ENCODE measurements at regions not wholly inside any gene's neighbourhood (a gene's known extent, or its start where the extent isn't known, plus 50 kb on each side); places are given as distances from the start of the nearest gene placed in this dataset.

- no peak for DNase-seq (ENCODE audit: low read depth)
- TF ChIP-seq, protein P1, sequence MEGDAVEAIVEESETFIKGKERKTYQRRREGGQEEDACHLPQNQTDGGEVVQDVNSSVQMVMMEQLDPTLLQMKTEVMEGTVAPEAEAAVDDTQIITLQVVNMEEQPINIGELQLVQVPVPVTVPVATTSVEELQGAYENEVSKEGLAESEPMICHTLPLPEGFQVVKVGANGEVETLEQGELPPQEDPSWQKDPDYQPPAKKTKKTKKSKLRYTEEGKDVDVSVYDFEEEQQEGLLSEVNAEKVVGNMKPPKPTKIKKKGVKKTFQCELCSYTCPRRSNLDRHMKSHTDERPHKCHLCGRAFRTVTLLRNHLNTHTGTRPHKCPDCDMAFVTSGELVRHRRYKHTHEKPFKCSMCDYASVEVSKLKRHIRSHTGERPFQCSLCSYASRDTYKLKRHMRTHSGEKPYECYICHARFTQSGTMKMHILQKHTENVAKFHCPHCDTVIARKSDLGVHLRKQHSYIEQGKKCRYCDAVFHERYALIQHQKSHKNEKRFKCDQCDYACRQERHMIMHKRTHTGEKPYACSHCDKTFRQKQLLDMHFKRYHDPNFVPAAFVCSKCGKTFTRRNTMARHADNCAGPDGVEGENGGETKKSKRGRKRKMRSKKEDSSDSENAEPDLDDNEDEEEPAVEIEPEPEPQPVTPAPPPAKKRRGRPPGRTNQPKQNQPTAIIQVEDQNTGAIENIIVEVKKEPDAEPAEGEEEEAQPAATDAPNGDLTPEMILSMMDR (IDR thresholded peaks at IDR 0.05; ENCODE audit: low read length, missing control alignments): no peak
- H3K4me3 ChIP-seq (replicated peaks; ENCODE audit: low read depth, low read length): no peak overlapping the region
Measured at GRCh38 chr12:77761286-77761685, 69.4 kb upstream of the NAV3 start.

GRCh38 chr12:77760271-77761025 is 70.2 kb upstream of the NAV3 start:
- TF ChIP-seq, protein P1 (IDR thresholded peaks at IDR 0.05; ENCODE audit: low read length, missing control alignments): no peak
- no peak for DNase-seq (ENCODE audit: low read depth)
- no peak overlapping the region for H3K4me3 ChIP-seq (replicated peaks; ENCODE audit: low read depth, low read length)

DNA sequence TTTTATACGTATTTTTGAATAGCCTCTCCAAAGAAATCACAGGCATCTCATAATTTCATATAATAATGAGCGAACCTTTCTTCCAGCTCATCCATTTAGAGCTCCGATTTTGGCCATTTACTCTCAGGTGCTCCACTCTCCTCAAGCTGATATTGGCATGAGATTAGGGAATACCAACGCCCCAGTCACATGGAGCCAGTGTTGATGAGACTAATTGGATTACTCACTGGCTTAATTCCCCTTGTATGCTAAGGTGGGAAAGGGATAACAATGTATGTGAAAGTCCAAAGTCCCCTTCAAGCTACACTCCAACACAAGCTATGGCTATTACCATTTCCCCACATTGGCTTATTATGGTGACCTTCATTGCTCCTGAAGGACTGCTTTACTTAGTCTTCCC is 76.6 kb upstream of the NAV3 start:
- TF ChIP-seq, protein P1 (IDR thresholded peaks at IDR 0.05; ENCODE audit: low read length, missing control alignments): no peak
- DNase-seq (ENCODE audit: low read depth): no peak
- H3K4me3 ChIP-seq (replicated peaks; ENCODE audit: low read depth, low read length): no peak overlapping the region

DNA sequence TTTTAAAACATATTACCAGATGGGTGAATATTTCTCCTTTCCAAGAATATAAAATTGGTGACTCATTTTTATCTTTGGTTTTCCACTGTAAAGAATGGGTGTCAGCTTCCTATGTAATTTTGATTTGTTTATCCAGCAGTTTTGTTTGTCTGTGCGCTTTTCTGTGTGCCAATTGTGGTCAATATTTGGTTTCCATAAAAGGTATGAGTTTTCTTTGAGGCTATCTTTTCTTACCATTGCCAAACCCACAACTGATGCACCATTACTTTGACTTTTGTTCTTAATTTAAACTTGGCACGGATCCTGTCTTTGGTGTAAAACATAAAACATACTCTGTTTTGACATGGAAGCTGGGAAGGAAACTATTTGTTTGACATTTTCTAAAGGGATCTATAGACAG is 78.8 kb upstream of the NAV3 start:
- TF ChIP-seq, protein P1 (IDR thresholded peaks at IDR 0.05; ENCODE audit: low read length, missing control alignments): no peak
- DNase-seq (ENCODE audit: low read depth): peak; percentile 74
- no peak overlapping the region for H3K4me3 ChIP-seq (replicated peaks; ENCODE audit: low read depth, low read length)

DNA sequence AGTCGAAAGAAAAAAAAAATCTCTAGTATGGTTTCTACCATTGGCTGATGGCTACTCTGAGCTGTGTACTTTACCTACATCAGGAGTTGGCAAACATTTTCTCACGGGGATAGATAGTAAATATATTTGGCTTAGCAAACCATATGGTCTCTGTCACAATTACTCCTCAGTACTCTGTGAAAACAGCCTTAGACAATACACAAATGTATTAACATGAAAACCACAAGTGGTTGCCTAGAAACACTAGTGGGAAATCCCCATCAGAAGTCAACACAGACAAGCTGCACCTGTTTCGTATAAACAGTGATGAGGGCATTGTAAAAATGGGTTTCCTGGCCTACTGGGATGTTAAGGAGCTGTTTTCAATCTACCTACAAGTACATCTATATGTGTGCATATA is 84.6 kb upstream of the NAV3 start:
- peak; percentile 87 for DNase-seq (ENCODE audit: low read depth)
- TF ChIP-seq, protein P1 (IDR thresholded peaks at IDR 0.05; ENCODE audit: low read length, missing control alignments): no peak
- H3K4me3 ChIP-seq (replicated peaks; ENCODE audit: low read depth, low read length): no peak overlapping the region

GRCh38 chr12:77745624-77746023 is 85.1 kb upstream of the NAV3 start:
- no peak overlapping the region for H3K4me3 ChIP-seq (replicated peaks; ENCODE audit: low read depth, low read length)
- TF ChIP-seq, protein P1 (IDR thresholded peaks at IDR 0.05; ENCODE audit: low read length, missing control alignments): no peak
- no peak for DNase-seq (ENCODE audit: low read depth)

DNA sequence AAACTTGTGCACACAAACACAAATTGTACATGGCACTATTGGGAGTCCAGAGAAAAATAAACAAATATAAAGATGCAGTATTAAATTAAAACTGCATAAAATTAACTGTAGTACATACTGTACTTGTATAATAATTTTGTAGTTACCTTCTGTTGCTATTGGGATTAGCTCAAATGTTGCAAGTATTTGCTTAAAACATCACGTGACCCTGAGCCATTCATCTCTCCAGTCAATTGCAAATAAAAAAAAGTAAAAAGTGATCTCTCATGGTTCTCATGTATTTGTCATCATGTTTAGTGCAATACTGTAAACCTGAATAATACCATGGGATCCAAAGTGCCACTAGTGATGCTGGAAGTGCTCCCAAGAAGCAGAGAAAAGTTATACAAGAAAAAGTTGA is 88.1 kb upstream of the NAV3 start:
- TF ChIP-seq, protein P1 (IDR thresholded peaks at IDR 0.05; ENCODE audit: low read length, missing control alignments): no peak
- no peak for DNase-seq (ENCODE audit: low read depth)
- no peak overlapping the region for H3K4me3 ChIP-seq (replicated peaks; ENCODE audit: low read depth, low read length)

All from fibroblast of pulmonary artery (primary cell).